H9 (cell line): ENCODE measurements at regions not wholly inside any gene's neighbourhood (a gene's known extent, or its start where the extent isn't known, plus 50 kb on each side); places are given as distances from the start of the nearest gene placed in this dataset.

ENCODE experiments used
- DNase-seq: peaks from one replicate; pipeline ENCODE4 v3.0.0-alpha.2; 2017
- H2AFZ ChIP-seq: one replicate; pipeline ENCODE4 v1.6.1; 2013; ENCODE audit warnings: mild to moderate bottlenecking, low read length, control low read depth, moderate library complexity
- H2AK5ac ChIP-seq: 2 replicates; pipeline ENCODE4 v1.6.1; 2013; ENCODE audit warnings: low read length, control low read depth, mixed read lengths; ENCODE audit not compliant: insufficient read length
- H2BK120ac ChIP-seq: one replicate; pipeline ENCODE4 v1.6.1; 2013; ENCODE audit warnings: low read depth, mild to moderate bottlenecking, low read length, control low read depth, inconsistent platforms; ENCODE audit not compliant: poor library complexity, severe bottlenecking
- H2BK12ac ChIP-seq: 2 replicates; pipeline ENCODE4 v1.6.1; 2013; ENCODE audit warnings: low read length, control low read depth, mixed read lengths, low read depth; ENCODE audit not compliant: insufficient read length
- H2BK15ac ChIP-seq: 2 replicates; pipeline ENCODE4 v1.6.1; 2013; ENCODE audit warnings: low read depth, low read length, control low read depth
- H2BK20ac ChIP-seq: one replicate; pipeline ENCODE4 v1.6.1; 2013; ENCODE audit warnings: low read depth, mild to moderate bottlenecking, low read length, control low read depth, inconsistent platforms; ENCODE audit not compliant: poor library complexity, severe bottlenecking
- H2BK5ac ChIP-seq: 2 replicates; pipeline ENCODE4 v1.6.1; 2013; ENCODE audit warnings: low read length, control low read depth, mixed read lengths; ENCODE audit not compliant: insufficient read length
- H3K14ac ChIP-seq: 2 replicates; pipeline ENCODE4 v1.6.1; 2013; ENCODE audit warnings: low read length, control low read depth; ENCODE audit not compliant: insufficient read depth
- H3K18ac ChIP-seq: 2 replicates; pipeline ENCODE4 v1.6.1; 2013; ENCODE audit warnings: low read depth, mild to moderate bottlenecking, mixed read lengths, low read length, control low read depth; ENCODE audit not compliant: insufficient read length
- H3K23ac ChIP-seq: 2 replicates; pipeline ENCODE4 v1.6.1; 2013; ENCODE audit warnings: low read length, control low read depth, mixed read lengths, low read depth; ENCODE audit not compliant: insufficient read length
- H3K23me2 ChIP-seq: 2 replicates; pipeline ENCODE4 v1.6.1; 2013; ENCODE audit warnings: low read depth, mild to moderate bottlenecking, mixed read lengths, low read length, control low read depth; ENCODE audit not compliant: insufficient read length, poor library complexity, severe bottlenecking
- H3K27ac ChIP-seq: 2 replicates; pipeline ENCODE4 v1.5.1; 2013; ENCODE audit warnings: low read length, control low read depth, mixed read lengths, low read depth; ENCODE audit not compliant: insufficient read length
- H3K27me3 ChIP-seq: 2 replicates; pipeline ENCODE4 v1.6.1; 2013; ENCODE audit warnings: low read length, control low read depth, inconsistent platforms; ENCODE audit not compliant: insufficient read depth
- H3K4ac ChIP-seq: 2 replicates; pipeline ENCODE4 v1.6.1; 2013; ENCODE audit warnings: low read depth, mild to moderate bottlenecking, control low read depth, inconsistent platforms, low read length, moderate library complexity
- H3K4me1 ChIP-seq: 2 replicates; pipeline ENCODE4 v1.6.1; 2013; ENCODE audit warnings: low read length, control low read depth, inconsistent platforms; ENCODE audit not compliant: insufficient read depth
- H3K4me2 ChIP-seq: 2 replicates; pipeline ENCODE4 v1.6.1; 2013; ENCODE audit warnings: low read length, control low read depth, mixed read lengths; ENCODE audit not compliant: insufficient read length, insufficient read depth
- H3K56ac ChIP-seq: 2 replicates; pipeline ENCODE4 v1.6.1; 2013; ENCODE audit warnings: low read depth, mild to moderate bottlenecking, mixed read lengths, low read length, control low read depth; ENCODE audit not compliant: insufficient read length
- H3K79me1 ChIP-seq: 2 replicates; pipeline ENCODE4 v1.6.1; 2013; ENCODE audit warnings: low read depth, mild to moderate bottlenecking, moderate library complexity, low read length, control low read depth, inconsistent platforms; ENCODE audit not compliant: insufficient read depth, poor library complexity, severe bottlenecking
- H3K79me2 ChIP-seq: 2 replicates; pipeline ENCODE4 v1.6.1; 2013; ENCODE audit warnings: low read length, control low read depth, inconsistent platforms; ENCODE audit not compliant: insufficient read depth
- H3K9ac ChIP-seq: 2 replicates; pipeline ENCODE4 v1.6.1; 2013; ENCODE audit warnings: low read length, control low read depth, mixed read lengths; ENCODE audit not compliant: insufficient read length; ENCODE audit errors: extremely low read depth
- H3K9me3 ChIP-seq: one replicate; pipeline ENCODE4 v1.6.1; 2013; ENCODE audit warnings: low read depth, low read length, inconsistent platforms; ENCODE audit not compliant: control insufficient read depth
- H3T11ph ChIP-seq: one replicate; pipeline ENCODE4 v1.6.1; 2013; ENCODE audit warnings: mild to moderate bottlenecking, low read length, control low read depth, inconsistent platforms
- H4K20me1 ChIP-seq: one replicate; pipeline ENCODE4 v1.6.1; 2013; ENCODE audit not compliant: control insufficient read depth, insufficient read length, insufficient read depth
- H4K5ac ChIP-seq: 2 replicates; pipeline ENCODE4 v1.6.1; 2013; ENCODE audit warnings: low read depth, mild to moderate bottlenecking, mixed read lengths, low read length, control low read depth; ENCODE audit not compliant: insufficient read length
- H4K8ac ChIP-seq: replicated peaks from 2 replicates; pipeline ENCODE4 v1.6.1; 2013; ENCODE audit warnings: low read length, control low read depth, mixed read lengths, low read depth; ENCODE audit not compliant: insufficient read length
- H4K91ac ChIP-seq: 2 replicates; pipeline ENCODE4 v1.6.1; 2013; ENCODE audit warnings: low read depth, mild to moderate bottlenecking, moderate library complexity, mixed read lengths, low read length, control low read depth; ENCODE audit not compliant: insufficient read length
- H3K27ac Mint-ChIP-seq, 3 experiments: 2 replicates in 2 of 3; 3 replicates in 1 of 3; pipeline ENCODE4 v1.8.0; 2020 to 2021; ENCODE audit warnings: mixed read lengths in 3 of 3, mild to moderate bottlenecking in 1 of 3, moderate library complexity in 1 of 3
- H3K27me3 Mint-ChIP-seq: 2 replicates; pipeline ENCODE4 v1.8.0; 2021; ENCODE audit warnings: low read depth, mild to moderate bottlenecking, moderate library complexity, mixed read lengths
- H3K36me3 Mint-ChIP-seq, 3 experiments: 2 replicates in 2 of 3; 3 replicates in 1 of 3; pipeline ENCODE4 v1.8.0; 2020 to 2021; ENCODE audit warnings: low read depth in 3 of 3, mixed read lengths in 3 of 3; ENCODE audit not compliant: insufficient read depth in 1 of 3
- H3K4me1 Mint-ChIP-seq, 2 experiments: 2 replicates each; pipeline ENCODE4 v1.8.0; 2020; ENCODE audit warnings: mixed read lengths in 2 of 2
- H3K4me3 Mint-ChIP-seq, 2 experiments: 2 replicates in 1 of 2; 3 replicates in 1 of 2; pipeline ENCODE4 v1.8.0; 2020 to 2021; ENCODE audit warnings: mild to moderate bottlenecking in 2 of 2, mixed read lengths in 2 of 2, moderate library complexity in 1 of 2
- H3K9me3 Mint-ChIP-seq, 2 experiments: 2 replicates in 1 of 2; 3 replicates in 1 of 2; pipeline ENCODE4 v1.8.0; 2020; ENCODE audit warnings: mild to moderate bottlenecking in 2 of 2, mixed read lengths in 2 of 2, moderate library complexity in 1 of 2
- WGBS: extraction: QIAGEN DNeasy Blood & Tissue Kit; methylation state at CpG from one replicate; pipeline ENCODE4 v1.1.7; 2013; ENCODE audit warnings: missing lambda C conversion rate, low lambda C conversion rate, mixed read lengths; ENCODE audit not compliant: insufficient read length; ENCODE audit errors: extremely low coverage; 5-methylcytosine and 5-hydroxymethylcytosine counted together
- TF ChIP-seq, protein P1 (sequence below): fragments of 200-600 bp; sonication (generic); conservative IDR thresholded peaks from 3 replicates; pipeline ENCODE4 v1.8.0; 2021; ENCODE audit warnings: antibody characterized with exemption, mild to moderate bottlenecking

GRCh38 chr9:90290716-90291485 is 351.7 kb downstream of the DIRAS2 start:
- Histone ChIP-seq H3K23me2 (no peaks in the 10 kb centered on the region), H3K9me3 (no peaks in the 10 kb centered on the region), H2BK20ac (no peak overlapping the region), H2BK120ac (no peak overlapping the region), H3K4ac (no peak overlapping the region), H2AK5ac (no peak overlapping the region), H3T11ph (no peak overlapping the region), H2BK5ac (no peak overlapping the region), H3K18ac (no peak overlapping the region), H3K4me1 (no peaks in the 10 kb centered on the region), H3K27ac (no peak overlapping the region), H4K20me1 (no peaks in the 10 kb centered on the region), H3K27me3 (no peaks in the 10 kb centered on the region), H3K56ac (no peak overlapping the region), H4K91ac (no peak overlapping the region), H3K23ac (no peak overlapping the region), H2BK15ac (no peak overlapping the region), H4K5ac (no peak overlapping the region), H3K9ac (no peak overlapping the region), H3K79me2 (no peaks in the 10 kb centered on the region), H2AFZ (no peak overlapping the region), H3K4me2 (no peak overlapping the region), H2BK12ac (no peak overlapping the region), H4K8ac (no peak overlapping the region), H3K79me1 (no peaks in the 10 kb centered on the region), H3K14ac (no peak overlapping the region)
- Mint-ChIP-seq H3K27me3 (no peaks in the 10 kb centered on the region), H3K36me3 (no peaks in the 10 kb centered on the region), H3K4me1 (no peaks in the 10 kb centered on the region), H3K27ac (no peak overlapping the region), H3K4me3 (no peak overlapping the region), H3K9me3 (peaks cover 0 to 4% of the 10 kb centered on the region in 2 experiments; a peak in 1 of 5 replicates)
- no CpG with 5 or more reads among the region's 5 CpGs for WGBS
- TF ChIP-seq, protein P1, sequence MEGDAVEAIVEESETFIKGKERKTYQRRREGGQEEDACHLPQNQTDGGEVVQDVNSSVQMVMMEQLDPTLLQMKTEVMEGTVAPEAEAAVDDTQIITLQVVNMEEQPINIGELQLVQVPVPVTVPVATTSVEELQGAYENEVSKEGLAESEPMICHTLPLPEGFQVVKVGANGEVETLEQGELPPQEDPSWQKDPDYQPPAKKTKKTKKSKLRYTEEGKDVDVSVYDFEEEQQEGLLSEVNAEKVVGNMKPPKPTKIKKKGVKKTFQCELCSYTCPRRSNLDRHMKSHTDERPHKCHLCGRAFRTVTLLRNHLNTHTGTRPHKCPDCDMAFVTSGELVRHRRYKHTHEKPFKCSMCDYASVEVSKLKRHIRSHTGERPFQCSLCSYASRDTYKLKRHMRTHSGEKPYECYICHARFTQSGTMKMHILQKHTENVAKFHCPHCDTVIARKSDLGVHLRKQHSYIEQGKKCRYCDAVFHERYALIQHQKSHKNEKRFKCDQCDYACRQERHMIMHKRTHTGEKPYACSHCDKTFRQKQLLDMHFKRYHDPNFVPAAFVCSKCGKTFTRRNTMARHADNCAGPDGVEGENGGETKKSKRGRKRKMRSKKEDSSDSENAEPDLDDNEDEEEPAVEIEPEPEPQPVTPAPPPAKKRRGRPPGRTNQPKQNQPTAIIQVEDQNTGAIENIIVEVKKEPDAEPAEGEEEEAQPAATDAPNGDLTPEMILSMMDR, result no peak
- no peak for DNase-seq
